ENCODE measurements at regions not wholly inside any gene's neighbourhood (a gene's known extent, or its start where the extent isn't known, plus 50 kb on each side); places are given as distances from the start of the nearest gene placed in this dataset.

- H3K9me1 ChIP-seq (replicated peaks; ENCODE audit: control insufficient read depth, extremely low read depth, insufficient read depth, low read length), result no peaks in the 10 kb centered on the region
- dilution Hi-C loops (cut with MboI; ENCODE audit: extremely low pct_ligation_motif_present, low sequenced_read_pairs) (no loop called here), intact Hi-C loops (cut with micrococcal nuclease) (no loop called here)
- FAIRE-seq, result no peak
- no peak overlapping the region for H2AFZ ChIP-seq (ENCODE audit: low read depth, low read length)
- H3K4me3 ChIP-seq (replicated peaks in 1 of 3; ENCODE audit: insufficient read depth in 1 of 3, low read depth in 1 of 3, low read length in 3 of 3), result no peak overlapping the region
- H3K79me2 ChIP-seq (ENCODE audit: control insufficient read depth, insufficient read depth, low read length), result no peaks in the 10 kb centered on the region
- no peaks in the 10 kb centered on the region for H3K4me1 ChIP-seq (ENCODE audit: control insufficient read depth, extremely low read depth, insufficient read depth, low read length)
- H4K20me1 ChIP-seq (replicated peaks; ENCODE audit: control insufficient read depth, extremely low read depth, insufficient read depth, low read length), result no peaks in the 10 kb centered on the region
- peaks cover 5% of the 10 kb centered on the region for H3K9me3 ChIP-seq (replicated peaks; ENCODE audit: control insufficient read depth, insufficient read depth, low read length)
- no peak for TF ChIP-seq POLR2AphosphoS5 (IDR thresholded peaks at IDR 0.05; ENCODE audit: insufficient read depth, low read depth, low read length)
- TF ChIP-seq GATA2 (IDR thresholded peaks at IDR 0.05; ENCODE audit: insufficient read depth, insufficient read length, low read depth, low read length), result no peak
- no peak for TF ChIP-seq EZH2 (IDR thresholded peaks at IDR 0.05; ENCODE audit: borderline replicate concordance, low read depth, low read length, severe bottlenecking)
- TF ChIP-seq MYC (IDR thresholded peaks at IDR 0.05; ENCODE audit: low read depth, low read length), result no peak
- H3K27ac ChIP-seq (ENCODE audit: insufficient read depth, low read depth, low read length), result no peak overlapping the region
- ChIA-PET CTCF (no interaction called here), POLR2A (no interaction called here)
- BruUV-seq (replicated peaks), result no TSS peak
- H3K27me3 ChIP-seq (ENCODE audit: control insufficient read depth in 2 of 2, insufficient read depth in 2 of 2, low read length in 2 of 2), result no peaks in the 10 kb centered on the region
- H3K4me2 ChIP-seq (ENCODE audit: insufficient read depth, low read length), result no peak overlapping the region
- DNase-seq (ENCODE audit: low read depth, low spot score), result no peak
- H3K9ac ChIP-seq (replicated peaks; ENCODE audit: extremely low read depth, insufficient read depth, low read length), result no peak overlapping the region
- no peaks in the 10 kb centered on the region for H3K36me3 ChIP-seq (ENCODE audit: control insufficient read depth in 2 of 2, extremely low read depth in 1 of 2, insufficient read depth in 2 of 2, low read length in 2 of 2)
Observed at GRCh38 chr12:115511986-115512711, 765.3 kb downstream of the MED13L start.

GRCh38 chr12:115511305-115511704 is 766.2 kb downstream of the MED13L start:
- BruUV-seq (replicated peaks), result no TSS peak
- DNase-seq (ENCODE audit: low read depth, low spot score) (no peak), FAIRE-seq (no peak)
- H3K4me3 ChIP-seq (replicated peaks in 1 of 3; ENCODE audit: insufficient read depth in 1 of 3, low read depth in 1 of 3, low read length in 3 of 3), result no peak overlapping the region
- H3K27me3 ChIP-seq (ENCODE audit: control insufficient read depth in 2 of 2, insufficient read depth in 2 of 2, low read length in 2 of 2), result no peaks in the 10 kb centered on the region
- dilution Hi-C loops (cut with MboI; ENCODE audit: extremely low pct_ligation_motif_present, low sequenced_read_pairs), result no loop called here
- H3K36me3 ChIP-seq (ENCODE audit: control insufficient read depth in 2 of 2, extremely low read depth in 1 of 2, insufficient read depth in 2 of 2, low read length in 2 of 2), result no peaks in the 10 kb centered on the region
- intact Hi-C loops (cut with micrococcal nuclease), result no loop called here
- no peak overlapping the region for H3K27ac ChIP-seq (ENCODE audit: insufficient read depth, low read depth, low read length)
- H3K9ac ChIP-seq (replicated peaks; ENCODE audit: extremely low read depth, insufficient read depth, low read length), result no peak overlapping the region
- H4K20me1 ChIP-seq (replicated peaks; ENCODE audit: control insufficient read depth, extremely low read depth, insufficient read depth, low read length), result no peaks in the 10 kb centered on the region
- no peaks in the 10 kb centered on the region for H3K4me1 ChIP-seq (ENCODE audit: control insufficient read depth, extremely low read depth, insufficient read depth, low read length)
- ChIA-PET CTCF (no interaction called here), POLR2A (no interaction called here)
- no peak overlapping the region for H2AFZ ChIP-seq (ENCODE audit: low read depth, low read length)
- peaks cover 5% of the 10 kb centered on the region for H3K9me3 ChIP-seq (replicated peaks; ENCODE audit: control insufficient read depth, insufficient read depth, low read length)
- H3K79me2 ChIP-seq (ENCODE audit: control insufficient read depth, insufficient read depth, low read length), result no peaks in the 10 kb centered on the region
- no peak overlapping the region for H3K4me2 ChIP-seq (ENCODE audit: insufficient read depth, low read length)
- H3K9me1 ChIP-seq (replicated peaks; ENCODE audit: control insufficient read depth, extremely low read depth, insufficient read depth, low read length), result no peaks in the 10 kb centered on the region
- TF ChIP-seq GATA2 (IDR thresholded peaks at IDR 0.05; ENCODE audit: insufficient read depth, insufficient read length, low read depth, low read length) (no peak), FOS (IDR thresholded peaks at IDR 0.05; ENCODE audit: borderline replicate concordance, insufficient read depth, low read length) (no peak), MAX (IDR thresholded peaks at IDR 0.05; ENCODE audit: insufficient read depth, insufficient read length) (no peak), JUN (IDR thresholded peaks at IDR 0.05; ENCODE audit: borderline replicate concordance, insufficient read depth, insufficient read length, low read depth) (no peak), POLR2A (IDR thresholded peaks at IDR 0.05; ENCODE audit: low read depth, low read length) (no peak), EZH2 (IDR thresholded peaks at IDR 0.05; ENCODE audit: borderline replicate concordance, low read depth, low read length, severe bottlenecking) (no peak), POLR2AphosphoS5 (IDR thresholded peaks at IDR 0.05; ENCODE audit: insufficient read depth, low read depth, low read length) (no peak), MYC (IDR thresholded peaks at IDR 0.05; ENCODE audit: low read depth, low read length) (no peak)
- TF ChIP-seq, protein P1, sequence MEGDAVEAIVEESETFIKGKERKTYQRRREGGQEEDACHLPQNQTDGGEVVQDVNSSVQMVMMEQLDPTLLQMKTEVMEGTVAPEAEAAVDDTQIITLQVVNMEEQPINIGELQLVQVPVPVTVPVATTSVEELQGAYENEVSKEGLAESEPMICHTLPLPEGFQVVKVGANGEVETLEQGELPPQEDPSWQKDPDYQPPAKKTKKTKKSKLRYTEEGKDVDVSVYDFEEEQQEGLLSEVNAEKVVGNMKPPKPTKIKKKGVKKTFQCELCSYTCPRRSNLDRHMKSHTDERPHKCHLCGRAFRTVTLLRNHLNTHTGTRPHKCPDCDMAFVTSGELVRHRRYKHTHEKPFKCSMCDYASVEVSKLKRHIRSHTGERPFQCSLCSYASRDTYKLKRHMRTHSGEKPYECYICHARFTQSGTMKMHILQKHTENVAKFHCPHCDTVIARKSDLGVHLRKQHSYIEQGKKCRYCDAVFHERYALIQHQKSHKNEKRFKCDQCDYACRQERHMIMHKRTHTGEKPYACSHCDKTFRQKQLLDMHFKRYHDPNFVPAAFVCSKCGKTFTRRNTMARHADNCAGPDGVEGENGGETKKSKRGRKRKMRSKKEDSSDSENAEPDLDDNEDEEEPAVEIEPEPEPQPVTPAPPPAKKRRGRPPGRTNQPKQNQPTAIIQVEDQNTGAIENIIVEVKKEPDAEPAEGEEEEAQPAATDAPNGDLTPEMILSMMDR (IDR thresholded peaks at IDR 0.05; ENCODE audit: extremely low read depth in 1 of 2, insufficient read depth in 1 of 2, low read depth in 1 of 2, low read length in 2 of 2), result no peak

Measured in endothelial cell of umbilical vein (primary cell).